ENCODE measurements at regions not wholly inside any gene's neighbourhood (a gene's known extent, or its start where the extent isn't known, plus 50 kb on each side); places are given as distances from the start of the nearest gene placed in this dataset.

GRCh38 chr12:86698641-86698980 lies 442.4 kb upstream of the MGAT4C start:
- TF ChIP-seq EZH2 (IDR thresholded peaks at IDR 0.05; ENCODE audit: borderline replicate concordance, insufficient read depth, low read depth, low read length, poor library complexity, severe bottlenecking), result no peak
- no peak for DNase-seq
- Histone ChIP-seq H3K9ac (ENCODE audit: low read length) (no peak overlapping the region), H3K9me3 (ENCODE audit: control extremely low read depth in 1 of 3, control insufficient read depth in 2 of 3, insufficient read depth in 1 of 3, low read length in 2 of 3) (no peaks in the 10 kb centered on the region), H3K4me1 (ENCODE audit: control insufficient read depth in 2 of 2, insufficient read depth in 2 of 2, low read length in 2 of 2) (no peaks in the 10 kb centered on the region), H3K4me3 (ENCODE audit: control extremely low read depth in 1 of 5, extremely low read depth in 1 of 5, insufficient read depth in 1 of 5, low read depth in 2 of 5, low read length in 4 of 5) (no peak overlapping the region), H4K20me1 (ENCODE audit: control insufficient read depth, insufficient read depth, low read length, poor library complexity, severe bottlenecking) (no peaks in the 10 kb centered on the region), H3K4me2 (replicated peaks; ENCODE audit: low read depth, low read length, poor library complexity, severe bottlenecking) (no peak overlapping the region), H2AFZ (ENCODE audit: insufficient read depth, low read depth, low read length, poor library complexity, severe bottlenecking) (no peak overlapping the region), H3K27me3 (replicated peaks in 1 of 4; ENCODE audit: control extremely low read depth in 1 of 4, control insufficient read depth in 3 of 4, insufficient read depth in 4 of 4, low read length in 3 of 4) (no peaks in the 10 kb centered on the region), H3K79me2 (ENCODE audit: control insufficient read depth, insufficient read depth, low read length) (no peaks in the 10 kb centered on the region), H3K36me3 (replicated peaks in 1 of 2; ENCODE audit: control extremely low read depth in 1 of 2, control insufficient read depth in 1 of 2, extremely low read depth in 1 of 2, insufficient read depth in 2 of 2, low read length in 1 of 2) (no peaks in the 10 kb centered on the region), H3K27ac (ENCODE audit: low read length in 2 of 2) (no peak overlapping the region)
- no peak overlapping the region for H3K27ac Mint-ChIP-seq
- ATAC-seq (ENCODE audit: low read depth), result no peak
- POLR2A ChIA-PET, result no interaction called here
- no peaks in the 10 kb centered on the region for H3K27me3 Mint-ChIP-seq
- intact Hi-C loops (cut with micrococcal nuclease), result no loop called here
- CTCF ChIA-PET, result no interaction called here
- H3K4me1 Mint-ChIP-seq, result no peaks in the 10 kb centered on the region
- H3K9me3 Mint-ChIP-seq (ENCODE audit: insufficient read depth), result peaks cover 2% of the 10 kb centered on the region
- WGBS (ENCODE audit: insufficient coverage), result 40% methylated on average over 1 of the region's 2 CpGs
- no peak overlapping the region for H3K4me3 Mint-ChIP-seq

DNA sequence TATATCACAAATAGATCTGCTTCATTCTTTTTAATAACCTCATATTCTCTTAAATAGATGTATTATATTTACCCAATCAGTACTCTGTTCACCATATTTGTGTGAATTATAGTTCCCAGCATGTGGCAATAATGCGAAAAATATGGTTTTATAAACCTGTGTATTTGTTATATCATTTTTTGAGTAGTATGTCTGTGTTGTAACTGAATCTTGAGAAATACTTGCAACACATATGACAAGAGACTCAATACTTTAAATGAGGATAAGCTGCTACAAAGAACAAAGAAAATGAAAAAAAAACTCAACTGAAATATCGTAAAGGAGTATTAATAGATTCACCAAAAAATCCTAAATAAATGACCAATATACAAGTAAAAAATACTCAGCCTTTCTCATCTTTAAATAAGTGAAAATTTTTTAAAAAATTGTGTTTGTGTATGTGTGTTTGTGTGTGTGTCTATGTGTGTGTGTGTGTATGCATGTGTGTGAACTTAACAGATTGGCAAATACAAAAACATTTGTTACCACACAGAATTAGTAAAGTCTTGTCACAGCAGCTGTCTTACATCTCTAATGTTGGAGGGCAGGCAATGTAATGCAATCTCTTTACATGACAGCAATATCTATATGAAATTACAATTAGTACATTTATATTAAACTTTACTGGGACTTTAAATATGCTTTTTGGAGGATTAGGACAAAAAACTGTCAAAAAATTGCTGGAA lies 441.9 kb upstream of the MGAT4C start:
- Histone ChIP-seq H2AFZ (ENCODE audit: insufficient read depth, low read depth, low read length, poor library complexity, severe bottlenecking) (no peak overlapping the region), H3K4me2 (replicated peaks; ENCODE audit: low read depth, low read length, poor library complexity, severe bottlenecking) (no peak overlapping the region), H3K9ac (ENCODE audit: low read length) (no peak overlapping the region), H3K9me3 (ENCODE audit: control extremely low read depth in 1 of 3, control insufficient read depth in 2 of 3, insufficient read depth in 1 of 3, low read length in 2 of 3) (no peaks in the 10 kb centered on the region), H3K79me2 (ENCODE audit: control insufficient read depth, insufficient read depth, low read length) (no peaks in the 10 kb centered on the region), H4K20me1 (ENCODE audit: control insufficient read depth, insufficient read depth, low read length, poor library complexity, severe bottlenecking) (no peaks in the 10 kb centered on the region), H3K4me1 (ENCODE audit: control insufficient read depth in 2 of 2, insufficient read depth in 2 of 2, low read length in 2 of 2) (no peaks in the 10 kb centered on the region), H3K27me3 (replicated peaks in 1 of 4; ENCODE audit: control extremely low read depth in 1 of 4, control insufficient read depth in 3 of 4, insufficient read depth in 4 of 4, low read length in 3 of 4) (no peaks in the 10 kb centered on the region), H3K27ac (ENCODE audit: low read length in 2 of 2) (no peak overlapping the region), H3K36me3 (replicated peaks in 1 of 2; ENCODE audit: control extremely low read depth in 1 of 2, control insufficient read depth in 1 of 2, extremely low read depth in 1 of 2, insufficient read depth in 2 of 2, low read length in 1 of 2) (no peaks in the 10 kb centered on the region), H3K4me3 (ENCODE audit: control extremely low read depth in 1 of 5, extremely low read depth in 1 of 5, insufficient read depth in 1 of 5, low read depth in 2 of 5, low read length in 4 of 5) (no peak overlapping the region)
- Mint-ChIP-seq H3K4me3 (no peak overlapping the region), H3K27me3 (no peaks in the 10 kb centered on the region), H3K27ac (no peak overlapping the region), H3K4me1 (no peaks in the 10 kb centered on the region), H3K9me3 (ENCODE audit: insufficient read depth) (peaks cover 2% of the 10 kb centered on the region)
- ATAC-seq (ENCODE audit: low read depth) (no peak), DNase-seq (no peak)
- ChIA-PET CTCF (no interaction called here), POLR2A (no interaction called here)
- intact Hi-C loops (cut with micrococcal nuclease), result no loop called here
- no CpG with 5 or more reads among the region's 2 CpGs for WGBS (ENCODE audit: insufficient coverage)
- TF ChIP-seq CTCF (IDR thresholded peaks at IDR 0.05), result no peak

Measured in B cell (primary cell).